HL-60 (cell line): ENCODE measurements at regions not wholly inside any gene's neighbourhood (a gene's known extent, or its start where the extent isn't known, plus 50 kb on each side); places are given as distances from the start of the nearest gene placed in this dataset.
"Not testable (repeated sequence)": the region's sequence is repeated elsewhere in the genome, so short reads cannot be mapped to it uniquely, and the experiment has no call there.

Experiments
- DNase-seq, 2 experiments: peaks; one replicate each; pipeline ENCODE4 v3.0.0-alpha.2; 2010 to 2020; ENCODE audit warnings: low read depth in 1 of 2, low spot score in 1 of 2
- H3K27ac ChIP-seq: fragments of 250-450 bp; sonication (Bioruptor Pico); replicated peaks from 2 replicates; pipeline ENCODE4 v1.5.1; 2020; ENCODE audit warnings: mild to moderate bottlenecking, moderate library complexity
- H3K27me3 ChIP-seq: fragments of 250-450 bp; sonication (Bioruptor Pico); 2 replicates; pipeline ENCODE4 v1.5.1; 2021; ENCODE audit warnings: mild to moderate bottlenecking, moderate library complexity; ENCODE audit not compliant: insufficient read depth, poor library complexity, severe bottlenecking
- H3K4me3 ChIP-seq: replicated peaks from 2 replicates; pipeline ENCODE4 v1.5.1; 2011; ENCODE audit warnings: mild to moderate bottlenecking, control low read depth, low read length; ENCODE audit not compliant: insufficient read depth
- CTCF ChIP-seq: IDR thresholded peaks from one replicate; pipeline ENCODE4 v1.5.1; 2011; ENCODE audit warnings: low read length, control low read depth, inconsistent platforms; ENCODE audit not compliant: insufficient read depth
- GABPA ChIP-seq: IDR thresholded peaks from 2 replicates; pipeline ENCODE4 v1.6.1; 2012; ENCODE audit warnings: low read depth
- POLR2AphosphoS5 ChIP-seq: IDR thresholded peaks from 2 replicates; pipeline ENCODE4 v1.6.1; 2012; ENCODE audit warnings: low read depth
- REST ChIP-seq: IDR thresholded peaks from 2 replicates; pipeline ENCODE4 v1.6.1; 2012; ENCODE audit warnings: low read depth; ENCODE audit not compliant: insufficient replicate concordance
- SPI1 ChIP-seq: IDR thresholded peaks from 2 replicates; pipeline ENCODE4 v1.6.1; 2012; ENCODE audit warnings: low read depth, mild to moderate bottlenecking, borderline replicate concordance

GRCh38 chr9:78428640-78429039 lies 131.7 kb downstream of the PSAT1 start:
- Histone ChIP-seq H3K27me3 (no peaks in the 10 kb centered on the region), H3K4me3 (no peak overlapping the region), H3K27ac (no peak overlapping the region)
- DNase-seq: no peak
- TF ChIP-seq CTCF (no peak), GABPA (no peak), REST (no peak), SPI1 (no peak)

- Histone ChIP-seq H3K27ac (no peak overlapping the region), H3K27me3 (no peaks in the 10 kb centered on the region), H3K4me3 (no peak overlapping the region)
- no peak for TF ChIP-seq CTCF
- TF ChIP-seq GABPA: no peak
- TF ChIP-seq REST: no peak
- TF ChIP-seq POLR2AphosphoS5: no peak
- no peak for TF ChIP-seq SPI1
- no peak for DNase-seq
These were observed 133.5 kb downstream of the PSAT1 start for GRCh38 chr9:78430387-78430786.

GRCh38 chr9:78431039-78431438 lies 134.1 kb downstream of the PSAT1 start:
- not testable (repeated sequence) for H3K4me3 ChIP-seq, DNase-seq, H3K27me3 ChIP-seq, H3K27ac ChIP-seq

GRCh38 chr9:78436873-78437272 lies 139.9 kb downstream of the PSAT1 start:
- no peak overlapping the region for H3K27ac ChIP-seq
- no peak for DNase-seq
- no peak overlapping the region for H3K4me3 ChIP-seq
- H3K27me3 ChIP-seq: no peaks in the 10 kb centered on the region
- TF ChIP-seq CTCF (no peak), GABPA (no peak), SPI1 (no peak), POLR2AphosphoS5 (no peak), REST (no peak)
